GM21737 (cell line): ENCODE measurements at regions not wholly inside any gene's neighbourhood (a gene's known extent, or its start where the extent isn't known, plus 50 kb on each side); places are given as distances from the start of the nearest gene placed in this dataset.
"Not testable (repeated sequence)": the region's sequence is repeated elsewhere in the genome, so short reads cannot be mapped to it uniquely, and the experiment has no call there.

Source experiments
- ATAC-seq: cut with Tn5 transposase; IDR thresholded peaks from one replicate; pipeline ENCODE4 v1.9.1; 2021; ENCODE audit warnings: mild to moderate bottlenecking, moderate library complexity; ENCODE audit not compliant: unreplicated experiment

GRCh38 chr1:79177844-79178243 lies 171.3 kb upstream of the ADGRL4 start:
- ATAC-seq: no peak

DNA sequence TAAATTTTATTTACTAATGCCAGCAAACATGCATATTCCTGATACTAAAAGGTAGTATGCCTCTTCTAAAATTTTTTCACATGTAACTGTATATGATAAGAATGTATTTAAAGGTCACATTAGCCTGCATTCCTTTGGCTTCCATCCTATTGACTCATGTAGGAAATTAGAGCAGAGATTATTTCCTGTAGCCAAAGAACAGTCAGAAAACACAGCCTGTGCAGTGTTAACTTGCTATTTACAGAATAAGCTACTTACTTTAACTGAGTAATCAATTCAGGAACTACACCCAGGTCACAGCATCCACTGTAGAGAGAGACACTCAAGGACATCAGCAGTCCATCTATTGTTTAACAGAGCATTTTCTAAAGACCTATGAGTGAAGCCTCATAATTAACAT lies 154.5 kb upstream of the ADGRL4 start:
- ATAC-seq: no peak

DNA sequence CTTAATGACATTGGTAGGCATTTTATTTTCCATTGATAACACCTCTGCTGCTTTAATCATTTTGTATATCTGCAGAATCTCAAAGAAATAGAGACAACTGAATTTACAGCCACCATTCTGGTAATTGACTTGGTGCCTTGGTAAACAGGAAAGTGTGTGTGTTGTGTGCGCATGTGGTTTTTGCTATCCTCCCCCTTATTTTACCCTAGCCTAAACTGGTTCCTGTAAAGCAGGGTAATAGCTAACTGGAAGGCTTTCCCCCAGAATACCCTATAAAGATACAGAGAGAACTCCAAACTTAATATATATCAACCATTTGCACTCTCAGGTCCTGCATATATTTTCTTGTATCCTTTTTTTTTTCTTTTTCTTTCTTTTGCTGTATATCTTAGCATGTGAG lies 149.5 kb upstream of the ADGRL4 start:
- ATAC-seq: no peak

GRCh38 chr1:79151006-79151796 lies 144.7 kb upstream of the ADGRL4 start:
- no peak for ATAC-seq

GRCh38 chr1:79150576-79150975 lies 144.0 kb upstream of the ADGRL4 start:
- no peak for ATAC-seq

- not testable (repeated sequence) for ATAC-seq
These were observed 131.7 kb upstream of the ADGRL4 start for GRCh38 chr1:79138227-79138626.

DNA sequence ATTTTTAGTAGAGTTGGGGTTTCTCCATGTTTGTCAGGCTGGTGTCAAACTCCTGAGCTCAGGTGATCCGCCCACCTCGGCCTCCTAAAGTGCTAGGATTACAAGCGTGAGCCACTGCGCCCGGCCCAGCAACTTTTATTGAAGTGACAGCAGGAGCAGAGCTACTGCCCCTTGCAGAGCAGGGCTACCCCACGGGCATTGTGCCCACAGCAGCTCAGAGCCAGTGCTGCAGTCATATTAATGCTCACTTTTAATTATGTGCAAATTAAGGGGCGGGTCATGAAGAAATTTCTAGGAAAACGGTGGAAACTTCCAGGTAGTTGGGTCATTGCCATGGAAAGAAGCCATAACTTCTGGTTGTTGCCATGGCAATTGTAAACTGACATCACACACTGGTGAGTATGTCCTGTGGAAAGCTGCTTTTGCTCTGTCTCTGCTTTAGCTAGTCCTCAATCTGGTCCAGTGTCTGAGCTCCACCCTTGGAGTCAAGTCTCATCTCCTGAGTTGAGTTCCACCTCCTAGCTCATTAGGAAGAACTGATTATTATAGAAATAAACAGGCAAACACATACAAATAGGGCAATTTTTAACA lies 127.3 kb upstream of the ADGRL4 start:
- no peak for ATAC-seq

GRCh38 chr1:79131626-79132025 lies 125.1 kb upstream of the ADGRL4 start:
- ATAC-seq: no peak

DNA sequence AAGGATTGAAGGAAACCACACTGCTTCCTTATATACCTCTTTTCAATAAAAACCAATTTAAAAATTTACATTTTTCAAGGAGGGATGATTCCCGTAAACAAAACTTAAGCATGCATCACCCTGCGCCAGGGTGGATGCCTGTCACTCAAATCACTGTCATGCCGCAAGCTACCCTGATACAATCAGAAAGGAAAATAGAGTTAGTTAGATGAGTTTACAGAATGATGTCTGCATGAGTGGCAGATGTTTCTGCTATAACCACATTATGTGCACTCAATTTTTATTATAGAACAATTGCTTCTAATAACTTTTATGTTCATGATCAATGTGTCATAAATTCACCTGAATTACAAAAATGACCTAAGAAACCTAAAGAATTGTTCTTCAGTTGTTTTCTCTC lies 123.4 kb upstream of the ADGRL4 start:
- ATAC-seq: no peak

DNA sequence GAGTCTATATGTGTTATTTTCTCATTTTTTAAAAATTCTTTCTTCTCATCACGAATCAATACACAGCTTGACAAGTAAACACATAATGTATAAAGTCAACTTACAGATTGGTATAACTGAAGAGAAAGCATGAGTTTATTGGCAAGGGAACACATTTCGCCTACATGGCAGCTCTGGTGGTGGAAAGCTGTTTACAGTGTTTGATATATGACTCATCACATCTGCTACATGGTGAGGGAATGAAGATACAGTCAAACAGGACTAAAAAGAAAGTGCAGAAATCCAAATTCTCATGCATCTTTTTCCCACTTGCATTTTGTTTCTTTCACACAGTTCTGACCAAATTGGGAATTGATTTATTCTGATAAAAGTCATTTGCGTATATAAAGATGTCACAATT lies 122.2 kb upstream of the ADGRL4 start:
- ATAC-seq: no peak

- no peak for ATAC-seq
These were observed 118.2 kb upstream of the ADGRL4 start for GRCh38 chr1:79124756-79125155.

- no peak for ATAC-seq
These were observed 116.0 kb upstream of the ADGRL4 start for GRCh38 chr1:79122521-79122920.

DNA sequence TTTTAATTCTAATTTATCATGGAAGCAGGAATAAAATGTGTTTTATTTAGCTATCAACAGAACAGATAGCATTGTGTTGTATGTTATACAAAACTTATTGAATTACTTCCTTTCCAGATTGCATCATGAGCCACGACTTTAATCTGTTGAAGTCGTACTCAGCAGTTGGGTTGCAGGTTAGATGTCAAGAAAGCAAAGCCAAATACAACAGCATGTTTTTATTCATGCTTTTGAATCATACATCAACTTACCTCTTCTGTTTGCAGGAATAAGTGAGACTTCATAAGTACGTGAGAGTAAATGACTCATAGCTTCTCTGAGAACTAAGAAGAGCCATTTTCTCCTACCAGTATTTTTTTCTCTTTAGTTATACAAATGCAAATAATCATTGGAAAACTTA lies 110.8 kb upstream of the ADGRL4 start:
- no peak for ATAC-seq

DNA sequence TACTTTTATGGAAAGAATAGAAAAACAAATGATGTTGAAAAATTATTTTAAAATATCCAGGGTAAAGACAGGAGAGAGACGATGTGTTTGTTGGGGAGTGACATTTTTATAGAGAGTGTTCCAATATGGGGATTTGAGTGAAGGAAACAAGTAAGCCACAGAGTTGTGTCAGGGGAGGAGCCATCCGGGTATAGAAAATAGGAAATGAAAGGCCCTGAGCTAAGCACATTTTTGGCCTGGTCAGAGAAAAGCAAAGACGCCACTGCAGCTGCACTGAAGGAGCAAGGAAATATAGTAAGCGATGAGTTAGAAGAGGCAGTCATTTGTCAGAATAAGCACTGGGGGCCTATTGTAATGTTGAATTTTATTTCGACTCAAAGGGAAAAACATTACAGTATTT lies 107.3 kb upstream of the ADGRL4 start:
- ATAC-seq: no peak

DNA sequence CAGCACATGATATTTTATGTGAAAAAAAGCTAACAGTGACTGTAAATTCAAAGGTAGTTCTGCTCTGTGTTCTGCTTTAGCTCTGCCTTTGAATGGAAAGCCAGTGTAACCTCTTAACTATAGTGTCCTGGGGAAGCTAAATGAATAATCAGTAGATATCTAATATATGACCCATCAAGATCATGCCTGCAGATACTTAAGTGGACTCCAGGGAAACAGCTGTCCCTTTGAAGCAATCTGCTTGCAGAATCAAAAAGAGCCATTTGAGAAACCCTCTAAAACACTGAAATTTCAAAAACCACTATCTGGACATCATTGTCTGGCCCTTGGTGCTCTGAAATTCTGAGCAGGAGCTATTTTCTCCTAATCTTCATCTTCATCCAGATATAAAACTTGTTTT lies 104.2 kb upstream of the ADGRL4 start:
- no peak for ATAC-seq

DNA sequence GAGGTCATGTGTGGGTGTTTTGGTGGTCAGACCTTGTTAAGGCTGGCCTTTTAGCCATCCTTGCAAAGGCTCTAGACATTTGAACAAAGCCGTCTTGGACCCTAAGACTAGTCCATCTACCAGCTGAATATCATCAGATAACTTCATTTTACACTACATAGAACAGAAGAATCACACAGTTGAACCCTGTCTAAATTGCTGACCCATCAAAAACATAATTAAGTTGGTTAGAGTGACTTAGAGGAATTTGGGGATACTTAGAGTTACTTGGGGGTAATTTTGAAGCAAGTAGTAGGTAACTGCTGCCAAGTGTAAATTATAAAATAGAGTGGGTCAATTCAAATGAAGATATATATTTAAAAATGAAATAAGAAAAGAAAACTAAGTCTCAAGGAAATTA lies 102.9 kb upstream of the ADGRL4 start:
- ATAC-seq: no peak

DNA sequence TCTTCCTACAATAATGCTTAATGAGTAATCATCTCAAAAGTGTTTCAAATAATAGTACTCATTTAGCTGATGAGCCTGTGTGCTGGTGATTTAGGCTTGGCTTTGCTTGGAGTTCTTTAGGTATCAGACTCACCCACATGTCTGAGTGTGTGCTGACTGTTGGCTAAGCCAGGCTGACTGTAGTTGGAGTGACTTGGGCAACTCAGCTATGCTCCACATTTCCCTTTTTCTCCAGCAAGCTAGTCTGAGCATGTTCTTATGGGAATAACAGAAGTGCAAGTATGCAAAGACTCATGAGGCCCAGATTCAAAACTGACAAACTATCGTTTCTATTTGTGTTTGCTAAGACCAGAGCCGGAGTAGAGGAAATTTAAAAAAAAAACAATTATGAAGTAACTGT lies 99.0 kb upstream of the ADGRL4 start:
- ATAC-seq: no peak

DNA sequence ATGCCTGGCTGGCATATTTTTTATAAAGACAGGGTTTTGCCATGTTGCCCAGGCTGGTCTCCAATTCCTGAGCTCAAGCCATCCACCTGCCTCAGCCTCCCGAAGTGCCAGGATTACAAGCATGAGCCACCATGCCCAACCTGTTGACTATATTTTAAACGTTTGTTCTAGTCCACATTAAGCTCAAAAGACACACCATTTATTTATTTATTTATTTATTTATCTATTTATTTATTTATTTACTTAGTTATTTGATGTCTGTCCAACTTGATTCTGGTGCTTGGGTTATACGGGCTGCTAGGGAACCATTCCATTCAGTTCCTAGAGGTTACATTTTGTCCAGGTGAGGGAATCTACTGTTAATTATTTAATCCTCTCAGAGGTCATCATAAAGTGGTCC lies 98.1 kb upstream of the ADGRL4 start:
- no peak for ATAC-seq

DNA sequence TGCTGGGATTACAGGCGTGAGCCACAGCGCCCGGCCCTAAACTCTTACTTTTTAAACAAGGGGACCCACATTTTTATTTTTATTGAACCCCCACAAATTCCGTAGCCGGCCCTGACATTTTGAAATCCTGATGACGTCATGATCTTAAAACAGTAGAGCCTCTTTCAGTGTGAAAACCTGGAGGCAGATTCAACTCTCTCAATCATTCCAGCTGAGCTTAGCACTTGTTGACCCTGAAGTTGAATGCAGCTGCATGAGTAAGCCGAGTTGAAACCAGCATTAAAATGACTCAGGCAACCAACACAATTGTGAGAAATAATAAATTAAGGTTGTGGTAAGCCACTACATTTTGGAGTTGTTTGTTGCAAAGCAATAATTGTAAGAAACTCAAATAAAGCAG lies 93.9 kb upstream of the ADGRL4 start:
- ATAC-seq: no peak

- no peak for ATAC-seq
These were observed 84.5 kb upstream of the ADGRL4 start for GRCh38 chr1:79090985-79091384.

- no peak for ATAC-seq
These were observed 83.4 kb upstream of the ADGRL4 start for GRCh38 chr1:79089946-79090345.

GRCh38 chr1:79082233-79082632 lies 75.7 kb upstream of the ADGRL4 start:
- no peak for ATAC-seq

- ATAC-seq: no peak
These were observed 73.2 kb upstream of the ADGRL4 start for GRCh38 chr1:79079770-79080169.
